ENCODE measurements at regions not wholly inside any gene's neighbourhood (a gene's known extent, or its start where the extent isn't known, plus 50 kb on each side); places are given as distances from the start of the nearest gene placed in this dataset.
A peak's percentile ranks its signal among the peaks of the same experiment; 100 is the strongest.
"Not testable (repeated sequence)": the region's sequence is repeated elsewhere in the genome, so short reads cannot be mapped to it uniquely, and the experiment has no call there.

DNA sequence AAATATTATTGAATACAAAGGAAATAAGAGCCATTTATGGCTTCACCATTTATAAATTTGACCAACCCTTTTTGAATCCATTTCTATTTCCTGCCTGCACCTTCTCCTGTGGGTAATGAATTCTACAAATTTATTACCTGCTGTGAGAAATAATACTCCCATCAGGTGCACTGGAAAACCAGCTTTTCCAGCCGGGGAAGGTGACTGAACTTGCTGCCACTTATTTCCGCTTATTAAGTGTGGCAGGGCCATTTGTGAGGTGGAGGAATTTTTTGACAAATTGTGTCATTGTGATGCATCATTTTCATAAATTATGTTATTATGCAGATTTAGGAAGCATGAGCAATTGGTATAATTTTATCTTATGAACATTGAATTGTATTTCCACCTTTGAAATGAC is 151.1 kb downstream of the SQOR start:
- TF ChIP-seq POLR2AphosphoS5 (IDR thresholded peaks at IDR 0.05; ENCODE audit: low read depth, low read length) (no peak), POLR2A (IDR thresholded peaks at IDR 0.05; ENCODE audit: low read depth, low read length) (no peak)
- no peak for DNase-seq (ENCODE audit: insufficient read length)
- no peak for FAIRE-seq

DNA sequence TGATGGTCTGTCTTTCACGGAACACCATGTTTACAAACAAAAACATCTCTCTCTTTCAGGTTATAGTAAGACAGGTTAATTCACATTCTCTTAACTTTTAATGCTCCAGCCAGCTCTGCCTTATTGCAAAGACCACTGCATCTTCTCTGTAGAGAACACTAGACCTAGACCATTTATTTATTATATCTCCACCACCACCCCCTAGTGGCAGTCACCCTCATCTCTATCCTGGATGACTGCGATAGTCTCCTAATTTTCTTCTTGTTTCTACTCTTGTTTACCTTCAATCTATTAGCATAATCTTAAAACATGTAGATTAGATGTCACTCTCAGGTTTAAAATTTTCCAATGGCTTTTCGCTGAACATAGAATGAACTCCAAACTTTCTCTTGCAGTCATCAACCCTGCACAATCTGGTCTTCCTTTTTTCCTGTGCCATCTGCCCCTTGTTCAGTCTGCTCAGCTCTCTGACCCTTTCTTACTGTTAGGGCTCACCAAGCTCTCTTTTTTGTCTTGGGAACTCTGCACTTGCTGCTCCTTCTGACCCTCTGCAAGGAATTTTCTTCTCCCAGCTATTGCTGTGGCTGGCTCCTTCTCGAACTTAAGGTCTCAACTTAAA is 155.6 kb downstream of the SQOR start:
- DNase-seq (ENCODE audit: insufficient read length) = no peak
- TF ChIP-seq POLR2AphosphoS5 (IDR thresholded peaks at IDR 0.05; ENCODE audit: low read depth, low read length) = no peak
- TF ChIP-seq TAF1 (IDR thresholded peaks at IDR 0.05; ENCODE audit: borderline replicate concordance, low read depth, low read length) = no peak
- no peak for TF ChIP-seq POLR2A (IDR thresholded peaks at IDR 0.05; ENCODE audit: low read depth, low read length)
- no peak for FAIRE-seq

DNA sequence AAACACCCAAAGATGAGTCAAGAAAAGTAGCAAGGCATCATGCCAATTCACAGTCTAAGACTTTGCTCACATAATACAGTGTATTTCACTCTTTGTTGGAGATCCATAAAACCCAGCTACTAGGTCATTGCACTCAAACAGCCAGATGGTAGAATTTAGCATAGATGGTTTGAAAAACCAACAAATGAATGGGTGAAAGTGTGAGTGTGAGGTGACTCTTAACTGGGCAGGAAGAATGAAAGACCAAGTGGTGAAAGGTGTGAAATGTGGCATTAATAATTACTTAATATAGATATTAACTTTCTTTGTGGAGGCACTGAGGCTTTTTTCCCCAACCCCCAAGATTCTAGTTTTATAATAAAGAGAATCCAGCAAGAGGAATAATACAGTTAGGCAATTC is 159.5 kb downstream of the SQOR start:
- TF ChIP-seq POLR2A (IDR thresholded peaks at IDR 0.05; ENCODE audit: low read depth, low read length) (no peak), POLR2AphosphoS5 (IDR thresholded peaks at IDR 0.05; ENCODE audit: low read depth, low read length) (no peak), TAF1 (IDR thresholded peaks at IDR 0.05; ENCODE audit: borderline replicate concordance, low read depth, low read length) (no peak)
- DNase-seq (ENCODE audit: insufficient read length) = no peak
- FAIRE-seq = no peak

DNA sequence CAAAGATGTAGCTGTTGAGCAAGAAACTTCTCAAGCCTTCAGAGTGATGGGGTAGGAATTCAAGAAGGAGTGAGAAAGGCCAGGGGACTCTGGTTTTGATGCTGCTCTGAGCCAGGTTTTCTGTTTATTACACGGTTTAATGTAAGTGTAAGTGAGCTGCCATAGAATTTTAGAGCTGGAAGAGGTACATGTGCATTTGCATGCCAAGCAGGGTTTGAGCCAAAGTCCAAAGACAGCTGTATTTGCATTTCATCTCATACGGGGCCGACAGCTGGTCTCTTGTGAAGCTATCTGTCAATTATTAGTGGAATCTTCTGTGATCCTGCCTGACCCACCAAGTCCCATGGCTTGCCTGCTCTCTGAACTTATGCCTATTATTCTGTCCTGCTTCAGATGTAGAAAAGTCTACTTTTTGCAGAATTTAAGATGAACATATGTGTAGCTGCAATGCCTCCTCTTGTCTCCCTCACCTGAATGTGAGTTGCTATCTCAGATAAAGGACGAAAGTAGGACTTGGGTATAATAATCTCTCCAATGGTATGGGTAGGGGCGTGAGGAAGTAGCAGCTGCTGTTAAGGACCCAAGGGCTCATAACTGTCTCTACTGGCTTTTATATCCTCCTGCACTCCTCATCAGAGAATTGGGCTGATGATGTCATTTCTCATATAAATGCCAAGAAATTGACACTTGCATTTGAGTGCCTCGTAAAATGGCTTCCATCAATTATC is 160.0 kb downstream of the SQOR start:
- no peak for TF ChIP-seq TAF1 (IDR thresholded peaks at IDR 0.05; ENCODE audit: borderline replicate concordance, low read depth, low read length)
- TF ChIP-seq POLR2AphosphoS5 (IDR thresholded peaks at IDR 0.05; ENCODE audit: low read depth, low read length) = no peak
- TF ChIP-seq POLR2A (IDR thresholded peaks at IDR 0.05; ENCODE audit: low read depth, low read length) = no peak
- no peak for DNase-seq (ENCODE audit: insufficient read length)
- no peak for FAIRE-seq

DNA sequence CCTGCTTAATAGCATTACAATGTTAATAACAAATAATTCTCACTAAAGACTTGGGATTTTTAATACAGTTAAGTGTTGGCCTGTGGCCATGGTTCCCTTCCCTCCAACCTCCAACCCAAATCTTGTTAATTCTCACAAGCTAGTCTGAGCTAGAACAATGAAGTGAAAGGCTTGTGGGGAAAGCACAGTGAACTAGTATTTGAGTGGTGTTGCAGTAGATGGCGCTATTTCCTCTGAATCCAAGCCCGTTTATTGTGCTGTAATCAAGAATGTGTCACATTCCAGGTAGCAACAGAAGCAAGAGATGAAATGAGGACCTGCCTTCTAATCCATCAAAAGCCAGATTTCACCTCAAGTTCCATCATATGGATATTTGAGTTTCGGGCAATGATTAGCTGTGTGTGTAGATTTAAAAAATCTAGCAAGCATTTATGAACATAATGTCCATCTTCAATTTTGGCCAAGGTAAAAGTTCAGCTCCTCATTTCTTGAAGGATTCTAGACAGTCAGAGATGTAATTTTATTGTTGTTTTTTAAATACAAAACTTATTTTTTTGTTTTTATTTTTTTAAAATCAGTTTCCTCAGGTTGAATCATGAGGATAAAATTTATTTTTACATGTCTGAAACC is 160.7 kb downstream of the SQOR start:
- DNase-seq (ENCODE audit: insufficient read length) (no peak), FAIRE-seq (peak; percentile 61)
- no peak for TF ChIP-seq POLR2A (IDR thresholded peaks at IDR 0.05; ENCODE audit: low read depth, low read length)
- TF ChIP-seq TAF1 (IDR thresholded peaks at IDR 0.05; ENCODE audit: borderline replicate concordance, low read depth, low read length) = no peak
- no peak for TF ChIP-seq POLR2AphosphoS5 (IDR thresholded peaks at IDR 0.05; ENCODE audit: low read depth, low read length)

DNA sequence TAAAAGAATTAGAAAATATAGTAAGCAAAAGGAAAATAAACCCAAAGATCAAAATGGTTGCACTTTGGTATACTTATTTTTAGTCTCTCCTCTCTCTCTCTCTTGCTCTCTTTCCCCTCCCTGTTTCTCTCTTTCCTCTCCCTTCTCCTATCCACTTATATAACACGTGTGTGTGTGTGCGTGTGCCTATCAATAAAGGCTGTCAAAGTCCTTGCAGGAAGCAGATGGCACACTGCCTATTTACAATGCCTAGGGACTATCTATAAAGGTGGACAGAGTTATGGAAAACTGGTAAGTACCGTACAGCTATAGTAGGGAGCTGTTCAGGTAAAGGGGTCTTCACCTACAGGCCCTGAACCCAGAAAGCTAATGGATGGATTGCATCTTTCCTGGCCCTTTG is 161.6 kb downstream of the SQOR start:
- no peak for TF ChIP-seq POLR2A (IDR thresholded peaks at IDR 0.05; ENCODE audit: low read depth, low read length)
- TF ChIP-seq POLR2AphosphoS5 (IDR thresholded peaks at IDR 0.05; ENCODE audit: low read depth, low read length) = no peak
- no peak for TF ChIP-seq TAF1 (IDR thresholded peaks at IDR 0.05; ENCODE audit: borderline replicate concordance, low read depth, low read length)
- no peak for FAIRE-seq
- no peak for DNase-seq (ENCODE audit: insufficient read length)

DNA sequence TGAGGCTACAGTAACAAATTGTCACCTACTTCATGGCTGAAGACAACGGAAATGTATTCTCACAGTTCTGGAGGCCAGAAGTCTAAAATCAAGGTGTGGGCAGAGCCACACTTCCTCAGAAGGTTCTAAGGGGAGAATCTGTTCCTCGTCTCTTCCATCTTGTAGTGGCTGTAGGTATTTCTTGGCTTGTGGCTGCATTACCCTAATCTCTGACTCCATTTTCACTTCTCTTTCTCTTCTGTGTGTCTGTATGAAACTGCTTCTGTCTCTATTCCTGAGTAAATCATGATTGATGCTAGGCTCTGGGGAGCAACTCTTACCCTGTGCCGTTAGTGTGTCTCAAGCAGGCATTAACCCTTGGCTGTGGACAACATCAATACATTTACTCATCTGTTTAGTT is 164.7 kb downstream of the SQOR start:
- no peak for TF ChIP-seq POLR2A (IDR thresholded peaks at IDR 0.05; ENCODE audit: low read depth, low read length)
- no peak for TF ChIP-seq POLR2AphosphoS5 (IDR thresholded peaks at IDR 0.05; ENCODE audit: low read depth, low read length)
- TF ChIP-seq TAF1 (IDR thresholded peaks at IDR 0.05; ENCODE audit: borderline replicate concordance, low read depth, low read length) = no peak
- FAIRE-seq (peak; percentile 58), DNase-seq (ENCODE audit: insufficient read length) (no peak)

DNA sequence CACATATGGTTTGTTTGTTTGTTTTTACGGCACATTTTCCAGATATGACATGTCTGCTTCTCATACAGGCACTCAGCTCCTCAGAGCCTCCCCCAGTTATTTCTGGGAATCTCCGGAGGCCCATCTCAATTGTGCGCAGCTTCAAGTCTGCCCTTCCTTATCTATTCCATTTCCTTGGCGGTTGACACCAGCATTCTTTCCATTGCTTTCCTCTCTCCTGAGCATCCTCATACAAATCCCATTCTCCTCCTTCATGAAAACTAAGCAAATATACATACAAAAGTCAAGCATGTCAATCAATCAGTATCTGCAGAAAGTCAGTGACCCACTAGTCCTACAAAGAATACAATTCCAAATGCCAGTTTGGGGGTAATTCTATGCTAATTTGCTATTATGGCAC is 166.7 kb downstream of the SQOR start:
- TF ChIP-seq TAF1 (IDR thresholded peaks at IDR 0.05; ENCODE audit: borderline replicate concordance, low read depth, low read length) (no peak), POLR2A (IDR thresholded peaks at IDR 0.05; ENCODE audit: low read depth, low read length) (no peak), POLR2AphosphoS5 (IDR thresholded peaks at IDR 0.05; ENCODE audit: low read depth, low read length) (no peak)
- FAIRE-seq = no peak
- DNase-seq (ENCODE audit: insufficient read length) = no peak

DNA sequence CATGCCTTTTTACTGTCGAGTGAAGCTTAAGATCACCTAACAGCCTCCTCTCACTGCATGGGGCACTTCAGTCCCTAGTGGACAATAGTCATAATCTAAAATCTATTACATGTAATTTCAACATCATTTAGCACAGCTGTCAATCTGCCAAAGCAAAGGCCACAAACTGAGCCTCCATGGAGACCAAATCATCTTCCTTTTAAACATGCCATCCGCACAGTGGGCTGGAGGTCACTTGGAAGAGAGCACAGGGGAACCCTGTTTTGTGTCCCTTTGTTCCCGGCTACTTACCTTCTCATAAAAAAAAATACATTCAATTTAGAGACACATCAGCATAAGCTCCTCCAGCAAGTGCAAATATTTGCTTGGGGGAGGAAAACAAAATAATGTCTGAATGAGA is 167.3 kb downstream of the SQOR start:
- no peak for DNase-seq (ENCODE audit: insufficient read length)
- TF ChIP-seq TAF1 (IDR thresholded peaks at IDR 0.05; ENCODE audit: borderline replicate concordance, low read depth, low read length) (no peak), POLR2AphosphoS5 (IDR thresholded peaks at IDR 0.05; ENCODE audit: low read depth, low read length) (no peak), POLR2A (IDR thresholded peaks at IDR 0.05; ENCODE audit: low read depth, low read length) (no peak)
- no peak for FAIRE-seq

DNA sequence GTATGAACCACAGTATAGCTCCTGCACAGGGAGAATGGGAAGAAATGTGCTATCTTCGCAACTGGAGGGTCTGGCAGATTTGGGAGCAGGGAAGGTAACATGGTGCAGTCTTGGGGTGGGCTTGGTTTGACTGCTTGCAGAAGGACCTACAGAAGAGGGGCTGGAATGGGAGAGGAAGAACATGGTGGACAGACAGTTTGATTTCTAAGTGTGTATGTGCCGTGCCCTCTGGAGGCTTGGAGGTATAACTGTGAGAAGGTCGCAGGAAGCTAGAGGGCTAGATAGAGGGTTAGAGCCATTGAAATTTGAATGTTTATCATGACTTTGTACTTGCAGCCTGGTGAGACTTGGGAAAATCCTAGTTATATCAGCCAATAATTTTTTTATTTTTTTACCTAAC is 169.2 kb downstream of the SQOR start:
- TF ChIP-seq TAF1 (IDR thresholded peaks at IDR 0.05; ENCODE audit: borderline replicate concordance, low read depth, low read length) = no peak
- no peak for TF ChIP-seq POLR2AphosphoS5 (IDR thresholded peaks at IDR 0.05; ENCODE audit: low read depth, low read length)
- TF ChIP-seq POLR2A (IDR thresholded peaks at IDR 0.05; ENCODE audit: low read depth, low read length) = no peak
- FAIRE-seq (no peak), DNase-seq (ENCODE audit: insufficient read length) (no peak)

DNA sequence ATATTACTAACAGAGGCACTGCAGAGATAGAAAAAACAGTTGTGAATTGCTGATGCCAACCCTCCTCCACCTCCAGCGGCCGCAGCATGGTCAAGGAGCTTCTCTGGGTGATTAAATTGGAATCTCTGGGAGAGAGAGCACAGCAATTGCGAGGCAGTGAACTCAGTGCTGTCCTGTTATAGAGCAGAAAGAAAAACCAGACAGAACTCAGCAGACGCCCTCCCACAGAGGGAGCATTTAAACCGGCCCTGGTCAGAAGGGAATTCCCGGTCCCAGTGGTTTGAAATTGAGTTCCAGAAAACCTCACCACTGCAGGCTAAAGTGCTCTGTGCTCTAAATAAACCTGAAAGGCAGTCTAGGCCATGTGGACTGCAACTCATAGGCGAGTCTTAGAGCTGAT is 175.4 kb downstream of the SQOR start:
- TF ChIP-seq POLR2AphosphoS5 (IDR thresholded peaks at IDR 0.05; ENCODE audit: low read depth, low read length) (no peak), POLR2A (IDR thresholded peaks at IDR 0.05; ENCODE audit: low read depth, low read length) (no peak), TAF1 (IDR thresholded peaks at IDR 0.05; ENCODE audit: borderline replicate concordance, low read depth, low read length) (no peak)
- FAIRE-seq (no peak), DNase-seq (ENCODE audit: insufficient read length) (no peak)

DNA sequence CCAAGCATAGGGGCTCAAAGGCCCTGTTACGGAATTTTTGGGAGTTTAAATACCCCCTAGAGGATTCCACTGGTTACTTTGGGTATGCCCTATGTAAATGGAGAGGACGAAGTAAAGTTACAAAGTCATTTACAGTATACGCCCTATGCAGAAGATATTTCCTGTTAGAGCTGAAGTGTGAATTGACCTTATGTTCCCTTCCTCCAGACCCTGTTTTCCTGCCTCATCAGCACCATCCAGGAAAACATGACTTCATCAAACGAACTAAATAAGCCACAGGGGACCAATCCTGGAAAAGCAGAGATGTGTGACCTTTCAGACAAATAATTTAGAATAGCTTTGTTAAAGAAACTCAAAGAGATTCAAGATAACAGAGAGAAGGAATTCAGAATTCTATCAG is 177.4 kb downstream of the SQOR start:
- DNase-seq (ENCODE audit: insufficient read length) = no peak

DNA sequence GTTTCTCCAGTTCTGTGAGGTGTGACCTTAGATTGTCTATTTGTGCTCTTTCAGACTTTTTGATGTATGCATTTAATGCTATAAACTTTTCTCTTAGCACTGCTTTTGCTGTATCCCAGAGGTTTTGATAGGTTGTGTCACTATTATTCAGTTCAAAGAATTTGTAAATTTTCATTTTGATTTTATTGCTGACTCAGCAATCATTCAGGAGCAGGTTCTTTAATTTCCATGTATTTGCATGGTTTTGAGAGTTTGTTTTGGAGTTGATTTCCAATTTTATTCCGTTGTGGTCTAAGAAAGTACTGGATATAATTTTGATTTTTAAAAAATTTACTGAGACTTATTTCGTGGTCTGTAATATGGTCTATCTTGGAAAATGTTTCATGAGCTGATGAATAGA is 182.7 kb downstream of the SQOR start:
- DNase-seq (ENCODE audit: insufficient read length); FAIRE-seq: not testable (repeated sequence)

More for the DNA sequence above, 177.4 kb downstream of the SQOR start:
- TF ChIP-seq TAF1 (IDR thresholded peaks at IDR 0.05; ENCODE audit: borderline replicate concordance, low read depth, low read length) = no peak
- TF ChIP-seq POLR2A (IDR thresholded peaks at IDR 0.05; ENCODE audit: low read depth, low read length) = no peak
- no peak for TF ChIP-seq POLR2AphosphoS5 (IDR thresholded peaks at IDR 0.05; ENCODE audit: low read depth, low read length)
- FAIRE-seq = no peak

Measured in GM12892 (cell line).